ENCODE measurements at regions not wholly inside any gene's neighbourhood (a gene's known extent, or its start where the extent isn't known, plus 50 kb on each side); places are given as distances from the start of the nearest gene placed in this dataset.

GRCh38 chr7:73963252-73963822, 64.6 kb upstream of the ELN start (continued):
- TF ChIP-seq ARHGAP35 (IDR thresholded peaks at IDR 0.05; ENCODE audit: partially characterized antibody) (no peak), SMAD4 (CRISPR knock-in tag; conservative IDR thresholded peaks at IDR 0.05) (no peak), LEF1 (IDR thresholded peaks at IDR 0.05) (0 out of 2 replicates have a peak, but pooled peaks have one; percentile 17), ARNT (IDR thresholded peaks at IDR 0.05) (peak in 1 of 2 experiments; percentile 52; a peak in 1 of 4 replicates), SIX5 (IDR thresholded peaks at IDR 0.05; ENCODE audit: borderline replicate concordance in 1 of 2, insufficient read depth in 1 of 2, low read depth in 1 of 2, low read length in 2 of 2) (no peak)

- POLR2A ChIA-PET, result no interaction called here
- no TSS peak for BruUV-seq (replicated peaks)
- Histone ChIP-seq H3K4me1 (replicated peaks in 1 of 2; ENCODE audit: control insufficient read depth in 2 of 2, insufficient read depth in 2 of 2, low read length in 2 of 2) (no peaks in the 10 kb centered on the region; a peak in 1 of 5 replicates), H2AFZ (ENCODE audit: low read depth, low read length) (no peak overlapping the region), H3K4me2 (ENCODE audit: insufficient read depth, low read length) (no peak overlapping the region), H3K27me3 (ENCODE audit: control insufficient read depth in 2 of 2, insufficient read depth in 2 of 2, low read length in 2 of 2) (no peaks in the 10 kb centered on the region; a peak in 2 of 5 replicates), H3K9me1 (ENCODE audit: control insufficient read depth, insufficient read depth, low read length) (no peaks in the 10 kb centered on the region), H3K79me2 (ENCODE audit: control insufficient read depth, insufficient read depth, low read length) (no peaks in the 10 kb centered on the region), H3K9ac (ENCODE audit: insufficient read depth in 1 of 2, low read depth in 2 of 2, low read length in 2 of 2) (no peak overlapping the region), H4K20me1 (replicated peaks; ENCODE audit: control insufficient read depth, insufficient read depth, low read length) (no peaks in the 10 kb centered on the region), H3K9me3 (replicated peaks; ENCODE audit: control insufficient read depth, insufficient read depth, low read depth, low read length) (peaks cover 4% of the 10 kb centered on the region; the same call in 1 of the 2 replicates), H3K36me3 (ENCODE audit: control insufficient read depth, insufficient read depth, low read length) (no peaks in the 10 kb centered on the region), H3K27ac (ENCODE audit: extremely low read depth, low read depth, low read length) (no peak overlapping the region), H3K4me3 (no peak overlapping the region)
- 2% methylated on average over 4 of the region's 4 CpGs for WGBS (ENCODE audit: insufficient coverage, low coverage, missing lambda C conversion rate)
- FAIRE-seq (no peak), DNase-seq (ENCODE audit: extremely low read depth in 1 of 4, low spot score in 3 of 4) (no peak), ATAC-seq (no peak)
- in situ Hi-C loops (cut with MboI), result no loop called here
- intact Hi-C loops (cut with micrococcal nuclease), result no loop called here
- CTCF ChIA-PET (ENCODE audit: low intra/inter-chr PET ratio), result no interaction called here
- TF ChIP-seq MCM2 (IDR thresholded peaks at IDR 0.05; ENCODE audit: low read depth) (no peak), MTA3 (IDR thresholded peaks at IDR 0.05; ENCODE audit: borderline replicate concordance) (no peak), VEZF1 (CRISPR knock-in tag; IDR thresholded peaks at IDR 0.05) (no peak), COPS2 (conservative IDR thresholded peaks at IDR 0.05) (no peak)
These were observed 63.2 kb upstream of the ELN start for GRCh38 chr7:73964786-73965185.
